GM20000 (cell line): ENCODE measurements at regions not wholly inside any gene's neighbourhood (a gene's known extent, or its start where the extent isn't known, plus 50 kb on each side); places are given as distances from the start of the nearest gene placed in this dataset.

Source experiments
- DNase-seq: peaks from one replicate; pipeline ENCODE4 v3.0.0; 2012; ENCODE audit warnings: low spot score
- TF ChIP-seq, protein P1 (sequence below): IDR thresholded peaks from 2 replicates; pipeline ENCODE4 v1.5.1; 2012; ENCODE audit warnings: mild to moderate bottlenecking, control low read depth; ENCODE audit errors: extremely low read depth, missing control alignments

DNA sequence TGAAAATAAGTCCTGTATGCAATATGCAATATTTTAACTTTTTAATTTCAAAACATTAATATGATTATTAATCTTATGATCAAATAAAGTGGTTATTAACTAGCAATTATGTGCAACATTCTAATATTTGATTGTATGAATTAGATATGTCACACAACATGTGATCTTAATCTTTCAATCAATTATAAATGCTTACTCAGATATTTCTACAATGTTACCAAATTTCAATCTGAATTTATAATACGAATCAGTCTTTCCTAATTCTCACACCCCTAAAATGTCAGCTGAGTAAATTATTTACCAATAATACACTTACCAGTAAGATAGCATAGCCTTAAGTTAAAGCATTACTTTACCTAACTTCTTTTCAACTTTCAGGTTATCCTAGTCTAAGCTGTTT lies 186.3 kb downstream of the CALCRL start:
- DNase-seq: no peak
- TF ChIP-seq, protein P1, sequence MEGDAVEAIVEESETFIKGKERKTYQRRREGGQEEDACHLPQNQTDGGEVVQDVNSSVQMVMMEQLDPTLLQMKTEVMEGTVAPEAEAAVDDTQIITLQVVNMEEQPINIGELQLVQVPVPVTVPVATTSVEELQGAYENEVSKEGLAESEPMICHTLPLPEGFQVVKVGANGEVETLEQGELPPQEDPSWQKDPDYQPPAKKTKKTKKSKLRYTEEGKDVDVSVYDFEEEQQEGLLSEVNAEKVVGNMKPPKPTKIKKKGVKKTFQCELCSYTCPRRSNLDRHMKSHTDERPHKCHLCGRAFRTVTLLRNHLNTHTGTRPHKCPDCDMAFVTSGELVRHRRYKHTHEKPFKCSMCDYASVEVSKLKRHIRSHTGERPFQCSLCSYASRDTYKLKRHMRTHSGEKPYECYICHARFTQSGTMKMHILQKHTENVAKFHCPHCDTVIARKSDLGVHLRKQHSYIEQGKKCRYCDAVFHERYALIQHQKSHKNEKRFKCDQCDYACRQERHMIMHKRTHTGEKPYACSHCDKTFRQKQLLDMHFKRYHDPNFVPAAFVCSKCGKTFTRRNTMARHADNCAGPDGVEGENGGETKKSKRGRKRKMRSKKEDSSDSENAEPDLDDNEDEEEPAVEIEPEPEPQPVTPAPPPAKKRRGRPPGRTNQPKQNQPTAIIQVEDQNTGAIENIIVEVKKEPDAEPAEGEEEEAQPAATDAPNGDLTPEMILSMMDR: no peak

DNA sequence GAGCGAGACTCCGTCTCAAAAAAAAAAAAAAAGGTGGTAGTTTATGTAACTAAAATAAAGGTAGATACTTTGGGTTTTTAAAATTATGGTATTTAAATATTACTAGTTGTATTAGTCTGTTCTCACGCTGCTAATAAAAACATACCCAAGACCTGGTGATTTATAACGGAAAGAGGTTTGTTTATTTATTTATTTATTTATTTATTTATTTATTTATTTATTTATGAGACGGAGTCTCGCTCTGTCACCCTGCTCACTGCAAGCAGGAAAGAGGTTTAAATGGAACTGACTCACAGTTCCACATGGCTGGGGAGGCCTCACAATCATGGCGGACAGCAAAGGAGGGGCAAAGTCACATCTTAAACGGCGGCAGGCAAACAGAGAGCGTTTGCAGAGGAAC lies 196.0 kb downstream of the CALCRL start:
- no peak for DNase-seq
- TF ChIP-seq, protein P1: no peak

DNA sequence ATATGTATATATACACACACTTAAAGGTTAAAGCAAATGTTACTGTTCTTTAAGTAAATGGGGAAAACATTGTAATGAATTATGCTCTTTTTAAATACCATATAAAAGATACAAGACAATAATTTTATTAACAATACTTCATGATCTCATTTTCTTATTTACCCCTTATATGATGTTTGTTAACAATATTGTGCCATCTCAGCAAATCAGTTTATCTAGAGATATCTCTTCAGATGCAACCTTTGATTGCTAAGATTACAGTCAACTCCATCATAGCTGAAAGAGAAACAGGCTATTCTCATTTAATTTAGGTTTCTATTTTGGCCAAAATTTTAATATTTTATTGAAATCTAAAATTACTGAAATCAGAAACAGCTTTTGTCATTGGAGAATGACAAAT lies 197.9 kb downstream of the CALCRL start:
- DNase-seq: no peak
- TF ChIP-seq, protein P1: no peak

DNA sequence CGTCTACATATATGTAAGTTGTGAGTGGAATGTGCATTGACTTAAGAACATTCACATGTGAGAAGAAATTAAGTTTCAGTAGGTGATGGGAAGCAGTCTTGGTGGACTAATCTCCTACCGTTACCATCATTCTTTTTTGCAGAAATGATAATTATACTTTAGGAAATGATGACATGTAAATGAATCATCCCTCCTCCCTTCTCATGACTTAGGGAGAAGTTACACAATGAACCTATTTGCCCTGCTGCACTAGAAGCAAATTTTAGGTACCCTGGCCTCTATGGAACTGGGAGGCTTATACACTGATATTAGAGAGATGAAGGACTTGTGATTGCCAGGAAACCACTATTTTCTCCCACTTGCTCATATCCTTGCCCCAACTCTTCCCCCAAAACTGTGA lies 214.2 kb downstream of the CALCRL start:
- TF ChIP-seq, protein P1: no peak
- no peak for DNase-seq

DNA sequence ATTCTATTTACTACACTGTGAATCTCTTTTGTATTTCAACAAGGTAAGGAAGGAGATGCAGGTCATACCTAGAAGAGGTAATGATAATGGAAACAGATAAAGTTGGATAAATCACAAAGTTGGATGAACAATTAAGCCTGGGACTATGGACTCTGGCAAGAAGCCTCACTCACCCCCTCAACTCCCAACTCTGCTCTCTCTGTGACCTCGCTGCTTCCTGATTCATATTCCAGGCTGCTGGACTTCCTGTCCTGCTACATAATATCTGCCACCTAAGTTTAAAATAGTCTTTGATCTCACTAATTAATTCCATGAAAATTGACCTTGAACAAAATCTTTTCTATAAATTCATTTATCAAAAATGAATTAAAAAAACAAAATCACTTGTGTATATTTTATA lies 215.3 kb downstream of the CALCRL start:
- TF ChIP-seq, protein P1: no peak
- DNase-seq: no peak

DNA sequence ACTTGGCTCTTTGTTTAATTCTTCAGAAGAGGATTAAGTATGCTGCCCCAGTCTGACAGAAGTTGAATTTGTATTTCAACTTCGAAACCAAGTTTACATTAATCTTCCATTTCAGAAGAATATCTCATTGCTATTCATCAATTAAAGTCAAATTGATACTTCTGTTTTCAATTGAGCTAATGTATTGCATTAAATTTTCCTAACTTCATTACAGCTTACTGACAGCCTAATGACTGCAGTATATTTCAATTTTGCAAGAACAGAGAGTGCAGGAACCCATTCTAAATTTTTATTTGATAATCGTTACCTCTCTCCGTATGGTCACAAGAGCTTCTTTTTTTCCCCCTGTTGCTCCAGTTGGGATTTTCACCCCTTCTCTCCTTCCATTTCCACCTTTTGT lies 218.0 kb downstream of the CALCRL start:
- DNase-seq: no peak
- TF ChIP-seq, protein P1: no peak

DNA sequence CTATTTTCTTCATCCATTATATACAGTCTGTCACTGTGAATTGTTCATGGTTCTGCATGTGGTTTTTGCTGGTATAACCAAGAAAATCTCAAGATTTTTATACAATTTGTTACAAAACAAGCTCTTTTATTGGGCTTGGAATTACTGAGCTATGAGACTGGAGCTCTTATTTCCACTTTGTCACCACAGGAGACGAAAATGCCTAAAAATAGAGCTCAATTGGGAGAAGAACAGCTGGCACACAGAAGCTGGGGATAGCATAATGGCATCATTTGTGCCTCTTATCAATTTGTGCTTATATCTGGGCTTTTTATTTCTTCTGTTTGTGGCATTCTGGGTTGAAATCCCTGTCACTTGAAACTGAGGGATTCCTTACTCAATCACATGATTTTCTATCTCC lies 219.1 kb downstream of the CALCRL start:
- TF ChIP-seq, protein P1: no peak
- DNase-seq: no peak

DNA sequence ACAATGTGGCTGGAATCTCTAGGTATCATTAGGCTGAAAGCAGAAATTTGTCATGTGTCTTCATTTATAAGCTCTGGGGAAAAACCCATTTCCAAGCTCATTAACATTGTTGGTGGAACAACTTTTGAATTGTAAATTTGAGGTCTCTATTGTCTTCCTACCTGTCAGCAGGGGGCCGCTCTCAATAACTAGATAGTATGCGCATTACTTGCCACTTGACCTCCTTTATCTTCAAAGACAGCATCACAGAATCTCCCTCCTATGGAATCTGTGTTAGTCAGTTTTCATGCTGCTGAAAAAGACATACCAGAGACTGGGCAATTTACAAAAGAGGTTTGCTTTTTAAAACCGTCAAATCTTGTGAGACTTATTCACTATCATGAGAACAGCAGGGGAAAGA lies 223.1 kb downstream of the CALCRL start:
- TF ChIP-seq, protein P1: no peak
- no peak for DNase-seq
